ENCODE measurements at regions not wholly inside any gene's neighbourhood (a gene's known extent, or its start where the extent isn't known, plus 50 kb on each side); places are given as distances from the start of the nearest gene placed in this dataset.

DNA sequence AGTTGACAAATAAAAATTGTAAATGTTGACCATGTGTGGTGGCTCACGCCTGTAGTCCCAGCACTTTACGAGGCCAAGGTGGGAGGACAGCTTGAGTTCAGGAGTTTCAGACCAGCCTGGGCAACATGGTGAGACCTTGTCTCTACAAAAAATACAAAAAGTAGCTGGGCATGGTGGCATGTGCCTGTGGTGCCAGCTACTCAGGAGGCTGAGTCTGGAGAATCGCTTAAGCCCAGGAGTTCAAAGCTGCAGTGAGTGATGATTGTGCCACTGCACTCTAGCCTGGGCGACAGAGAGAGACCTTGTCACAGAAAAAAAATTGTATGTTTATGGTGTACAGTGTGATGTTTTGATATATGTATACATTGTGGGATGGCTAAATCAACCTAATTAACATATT is 119.6 kb downstream of the NPIPB5 start:
- no peak for TF ChIP-seq TAF1 (IDR thresholded peaks at IDR 0.05; ENCODE audit: borderline replicate concordance, insufficient read depth, low read length)
- TF ChIP-seq, protein P1, sequence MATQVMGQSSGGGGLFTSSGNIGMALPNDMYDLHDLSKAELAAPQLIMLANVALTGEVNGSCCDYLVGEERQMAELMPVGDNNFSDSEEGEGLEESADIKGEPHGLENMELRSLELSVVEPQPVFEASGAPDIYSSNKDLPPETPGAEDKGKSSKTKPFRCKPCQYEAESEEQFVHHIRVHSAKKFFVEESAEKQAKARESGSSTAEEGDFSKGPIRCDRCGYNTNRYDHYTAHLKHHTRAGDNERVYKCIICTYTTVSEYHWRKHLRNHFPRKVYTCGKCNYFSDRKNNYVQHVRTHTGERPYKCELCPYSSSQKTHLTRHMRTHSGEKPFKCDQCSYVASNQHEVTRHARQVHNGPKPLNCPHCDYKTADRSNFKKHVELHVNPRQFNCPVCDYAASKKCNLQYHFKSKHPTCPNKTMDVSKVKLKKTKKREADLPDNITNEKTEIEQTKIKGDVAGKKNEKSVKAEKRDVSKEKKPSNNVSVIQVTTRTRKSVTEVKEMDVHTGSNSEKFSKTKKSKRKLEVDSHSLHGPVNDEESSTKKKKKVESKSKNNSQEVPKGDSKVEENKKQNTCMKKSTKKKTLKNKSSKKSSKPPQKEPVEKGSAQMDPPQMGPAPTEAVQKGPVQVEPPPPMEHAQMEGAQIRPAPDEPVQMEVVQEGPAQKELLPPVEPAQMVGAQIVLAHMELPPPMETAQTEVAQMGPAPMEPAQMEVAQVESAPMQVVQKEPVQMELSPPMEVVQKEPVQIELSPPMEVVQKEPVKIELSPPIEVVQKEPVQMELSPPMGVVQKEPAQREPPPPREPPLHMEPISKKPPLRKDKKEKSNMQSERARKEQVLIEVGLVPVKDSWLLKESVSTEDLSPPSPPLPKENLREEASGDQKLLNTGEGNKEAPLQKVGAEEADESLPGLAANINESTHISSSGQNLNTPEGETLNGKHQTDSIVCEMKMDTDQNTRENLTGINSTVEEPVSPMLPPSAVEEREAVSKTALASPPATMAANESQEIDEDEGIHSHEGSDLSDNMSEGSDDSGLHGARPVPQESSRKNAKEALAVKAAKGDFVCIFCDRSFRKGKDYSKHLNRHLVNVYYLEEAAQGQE (IDR thresholded peaks at IDR 0.05; ENCODE audit: insufficient read depth in 1 of 2, low read depth in 2 of 2, low read length in 2 of 2): no peak
- no peak for TF ChIP-seq POLR2AphosphoS5 (IDR thresholded peaks at IDR 0.05; ENCODE audit: low read depth, low read length)
- TF ChIP-seq SIN3A (IDR thresholded peaks at IDR 0.05; ENCODE audit: borderline replicate concordance, insufficient read depth, low read length): no peak
- no peak for TF ChIP-seq FOXP2 (optimal IDR thresholded peaks at IDR 0.05; ENCODE audit: borderline replicate concordance, extremely low read depth, extremely low read length, insufficient read depth)

DNA sequence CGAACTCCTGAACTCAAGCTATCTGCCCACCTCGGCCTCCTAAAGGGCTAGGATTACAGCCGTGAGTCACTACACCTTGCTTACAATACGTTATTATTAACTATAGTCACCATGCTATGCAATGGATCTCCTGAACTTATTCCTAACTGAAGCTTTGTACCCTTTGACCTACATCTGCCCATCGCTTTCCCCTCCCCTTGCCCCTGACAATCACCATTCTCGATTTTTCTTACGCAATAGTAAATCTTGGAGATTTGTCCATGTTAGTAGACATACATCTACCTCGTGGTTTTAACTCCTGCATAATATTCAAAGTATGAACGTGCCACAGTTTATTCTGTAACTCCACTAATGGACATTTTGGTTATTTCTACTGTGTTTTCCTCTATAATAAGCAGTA is 120.6 kb downstream of the NPIPB5 start:
- TF ChIP-seq, protein P1 (IDR thresholded peaks at IDR 0.05; ENCODE audit: insufficient read depth in 1 of 2, low read depth in 2 of 2, low read length in 2 of 2): no peak
- TF ChIP-seq TAF1 (IDR thresholded peaks at IDR 0.05; ENCODE audit: borderline replicate concordance, insufficient read depth, low read length): no peak

DNA sequence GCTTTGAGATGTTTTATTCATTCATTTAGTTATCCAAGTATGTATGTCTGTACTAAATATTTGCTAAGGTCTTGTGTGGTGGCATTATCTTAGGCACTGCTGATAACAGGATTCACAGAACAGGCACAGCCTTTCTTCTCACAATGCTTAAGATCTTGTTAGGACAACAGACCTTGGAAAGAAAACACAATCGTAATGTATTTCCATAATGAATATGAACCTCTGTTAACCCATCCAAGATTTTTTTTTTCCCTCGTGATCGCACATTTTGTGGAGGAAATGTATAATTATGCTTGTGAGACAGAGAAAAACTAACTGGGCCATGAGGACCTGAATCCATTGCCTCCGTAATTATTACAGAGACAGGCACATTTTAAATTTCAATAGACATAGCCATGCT is 121.9 kb downstream of the NPIPB5 start:
- TF ChIP-seq, protein P1 (IDR thresholded peaks at IDR 0.05; ENCODE audit: insufficient read depth in 1 of 2, low read depth in 2 of 2, low read length in 2 of 2): no peak
- TF ChIP-seq SIN3A (IDR thresholded peaks at IDR 0.05; ENCODE audit: borderline replicate concordance, insufficient read depth, low read length) (no peak), FOXP2 (optimal IDR thresholded peaks at IDR 0.05; ENCODE audit: borderline replicate concordance, extremely low read depth, extremely low read length, insufficient read depth) (no peak), POLR2AphosphoS5 (IDR thresholded peaks at IDR 0.05; ENCODE audit: low read depth, low read length) (no peak), TAF1 (IDR thresholded peaks at IDR 0.05; ENCODE audit: borderline replicate concordance, insufficient read depth, low read length) (no peak)

DNA sequence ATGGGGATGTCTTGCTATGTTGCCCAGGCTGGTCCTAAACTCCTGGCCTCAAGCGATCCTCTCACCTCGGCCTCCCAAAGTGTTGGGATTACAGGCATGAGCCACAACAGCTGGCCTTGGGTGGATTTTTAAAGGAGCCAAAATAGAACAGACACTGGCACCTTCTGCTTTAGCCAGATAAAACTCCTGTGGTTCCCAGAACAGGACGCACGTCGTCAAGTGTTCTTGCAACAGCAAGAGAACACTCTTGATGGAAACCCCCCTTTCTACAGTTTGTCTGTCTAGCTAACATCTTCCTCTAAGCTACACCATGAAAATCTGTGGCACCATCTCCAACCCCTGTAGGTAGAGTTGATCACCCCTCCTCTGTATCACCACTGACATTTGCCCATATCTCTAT is 122.6 kb downstream of the NPIPB5 start:
- no peak for TF ChIP-seq TAF1 (IDR thresholded peaks at IDR 0.05; ENCODE audit: borderline replicate concordance, insufficient read depth, low read length)
- no peak for TF ChIP-seq POLR2AphosphoS5 (IDR thresholded peaks at IDR 0.05; ENCODE audit: low read depth, low read length)
- TF ChIP-seq FOXP2 (optimal IDR thresholded peaks at IDR 0.05; ENCODE audit: borderline replicate concordance, extremely low read depth, extremely low read length, insufficient read depth): no peak
- TF ChIP-seq, protein P1 (IDR thresholded peaks at IDR 0.05; ENCODE audit: insufficient read depth in 1 of 2, low read depth in 2 of 2, low read length in 2 of 2): no peak
- TF ChIP-seq SIN3A (IDR thresholded peaks at IDR 0.05; ENCODE audit: borderline replicate concordance, insufficient read depth, low read length): no peak

DNA sequence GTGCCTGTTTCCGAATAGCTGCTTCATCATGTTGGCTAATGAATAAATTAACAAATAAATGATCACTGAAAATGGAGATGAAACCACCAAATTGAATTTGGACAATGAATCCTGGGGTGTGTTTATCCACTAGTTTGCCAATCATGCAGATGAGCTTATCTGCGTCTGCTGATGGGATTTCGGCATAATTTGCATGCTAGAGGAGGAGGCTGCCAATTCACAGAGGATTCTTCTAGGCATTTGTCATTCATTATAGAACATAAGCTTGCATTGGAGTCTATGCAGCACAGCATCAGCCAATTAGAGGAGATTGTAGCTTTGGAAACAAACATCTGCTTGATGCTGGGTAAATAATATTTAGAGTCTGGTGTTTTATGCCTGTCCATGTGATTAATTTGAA is 123.1 kb downstream of the NPIPB5 start:
- TF ChIP-seq, protein P1 (IDR thresholded peaks at IDR 0.05; ENCODE audit: insufficient read depth in 1 of 2, low read depth in 2 of 2, low read length in 2 of 2): no peak
- TF ChIP-seq POLR2AphosphoS5 (IDR thresholded peaks at IDR 0.05; ENCODE audit: low read depth, low read length) (no peak), SIN3A (IDR thresholded peaks at IDR 0.05; ENCODE audit: borderline replicate concordance, insufficient read depth, low read length) (no peak), FOXP2 (optimal IDR thresholded peaks at IDR 0.05; ENCODE audit: borderline replicate concordance, extremely low read depth, extremely low read length, insufficient read depth) (no peak), TAF1 (IDR thresholded peaks at IDR 0.05; ENCODE audit: borderline replicate concordance, insufficient read depth, low read length) (no peak)
